GM23338 (cell line): ENCODE measurements at regions not wholly inside any gene's neighbourhood (a gene's known extent, or its start where the extent isn't known, plus 50 kb on each side); places are given as distances from the start of the nearest gene placed in this dataset.

ENCODE experiments used
- ATAC-seq: fragments of 200-7000 bp; cut with Tn5 transposase; 3 replicates; pipeline ENCODE4 v1.9.1; 2020
- DNase-seq: peaks from one replicate; pipeline ENCODE4 v3.0.0-alpha.2; 2015; ENCODE audit warnings: low spot score
- H2AFZ ChIP-seq: fragments of 200-600 bp; sonication (generic); 2 replicates; pipeline ENCODE4 v1.8.0; 2016; ENCODE audit warnings: antibody characterized with exemption, mild to moderate bottlenecking, moderate library complexity
- H3F3A ChIP-seq: fragments of 200-600 bp; sonication (generic); replicated peaks from 2 replicates; pipeline ENCODE4 v1.8.0; 2017; ENCODE audit warnings: antibody characterized with exemption, mixed run types, low read depth
- H3K27ac ChIP-seq: fragments of 200-600 bp; sonication (generic); 2 replicates; pipeline ENCODE4 v1.6.1; 2016; ENCODE audit warnings: low read depth
- H3K27me3 ChIP-seq: fragments of 200-600 bp; sonication (generic); 2 replicates; pipeline ENCODE4 v1.8.0; 2016; ENCODE audit warnings: mild to moderate bottlenecking, mixed run types, moderate library complexity; ENCODE audit not compliant: insufficient read depth
- H3K36me3 ChIP-seq: fragments of 200-600 bp; sonication (generic); 2 replicates; pipeline ENCODE4 v1.8.0; 2016; ENCODE audit warnings: mild to moderate bottlenecking; ENCODE audit not compliant: insufficient read depth
- H3K4me1 ChIP-seq: fragments of 200-600 bp; sonication (generic); 2 replicates; pipeline ENCODE4 v1.8.0; 2016; ENCODE audit warnings: mild to moderate bottlenecking, moderate library complexity; ENCODE audit not compliant: insufficient read depth
- H3K4me2 ChIP-seq: fragments of 200-600 bp; sonication (generic); 2 replicates; pipeline ENCODE4 v1.7.1; 2017; ENCODE audit warnings: mixed run types
- H3K4me3 ChIP-seq: fragments of 200-600 bp; sonication (generic); 2 replicates; pipeline ENCODE4 v1.6.1; 2016; ENCODE audit warnings: mixed run types
- H3K79me2 ChIP-seq: fragments of 200-600 bp; sonication (generic); replicated peaks from 2 replicates; pipeline ENCODE4 v1.8.0; 2017; ENCODE audit warnings: mild to moderate bottlenecking; ENCODE audit not compliant: insufficient read depth
- H3K9me2 ChIP-seq: fragments of 200-600 bp; sonication (generic); 2 replicates; pipeline ENCODE4 v1.8.0; 2017; ENCODE audit not compliant: insufficient read depth
- H4K20me1 ChIP-seq: fragments of 200-600 bp; sonication (generic); replicated peaks from 2 replicates; pipeline ENCODE4 v1.8.0; 2017; ENCODE audit warnings: mild to moderate bottlenecking; ENCODE audit not compliant: insufficient read depth
- H3K27ac Mint-ChIP-seq: 2 replicates; pipeline ENCODE4 v1.8.0; 2020; ENCODE audit warnings: inconsistent platforms, mild to moderate bottlenecking, moderate library complexity, mixed read lengths
- H3K27me3 Mint-ChIP-seq: 3 replicates; pipeline ENCODE4 v1.8.0; 2022; ENCODE audit warnings: low read depth, mild to moderate bottlenecking, moderate library complexity, mixed read lengths, inconsistent platforms; ENCODE audit not compliant: insufficient read depth, poor library complexity
- H3K36me3 Mint-ChIP-seq: 3 replicates; pipeline ENCODE4 v1.8.0; 2021; ENCODE audit warnings: low read depth, mild to moderate bottlenecking, inconsistent platforms, moderate library complexity, mixed read lengths
- H3K4me1 Mint-ChIP-seq: 3 replicates; pipeline ENCODE4 v1.8.0; 2020; ENCODE audit warnings: mild to moderate bottlenecking, inconsistent platforms, mixed read lengths
- H3K4me3 Mint-ChIP-seq: 3 replicates; pipeline ENCODE4 v1.8.0; 2021; ENCODE audit warnings: moderate library complexity, mild to moderate bottlenecking, inconsistent platforms, mixed read lengths
- H3K9me3 Mint-ChIP-seq: 3 replicates; pipeline ENCODE4 v1.8.0; 2020; ENCODE audit warnings: moderate library complexity, mild to moderate bottlenecking, inconsistent platforms, mixed read lengths
- EZH2phosphoT487 ChIP-seq: fragments of 200-600 bp; sonication (generic); IDR thresholded peaks from one replicate; pipeline ENCODE4 v1.8.1; 2018; ENCODE audit warnings: antibody characterized with exemption; ENCODE audit not compliant: unreplicated experiment
- JUNB ChIP-seq: IDR thresholded peaks from one replicate; pipeline ENCODE4 v1.6.1; 2016; ENCODE audit warnings: antibody characterized with exemption; ENCODE audit not compliant: unreplicated experiment
- NANOG ChIP-seq: IDR thresholded peaks from 2 replicates; pipeline ENCODE4 v1.6.1; 2016; ENCODE audit warnings: antibody characterized with exemption, borderline replicate concordance
- ZNF114 ChIP-seq: fragments of 250-450 bp; sonication (Bioruptor Pico); IDR thresholded peaks from 2 replicates; pipeline ENCODE4 v1.5.0; 2020; ENCODE audit warnings: mild to moderate bottlenecking, moderate library complexity
- TF ChIP-seq, protein P1 (sequence below): fragments of 250-450 bp; sonication (Bioruptor Pico); IDR thresholded peaks from 2 replicates; pipeline ENCODE4 v1.5.0; 2020; ENCODE audit warnings: mild to moderate bottlenecking, moderate library complexity
- TF ChIP-seq, protein P2 (sequence below), 2 experiments: fragments of 200-600 bp in 1 of 2; sonication (generic) in 1 of 2; conservative IDR thresholded peaks; 2 replicates each; pipeline versions ENCODE4 v1.5.1 to v1.6.1; 2016 to 2017; ENCODE audit warnings: antibody characterized with exemption in 2 of 2, low read depth in 2 of 2, mild to moderate bottlenecking in 2 of 2, moderate library complexity in 1 of 2
- TF ChIP-seq, protein P3 (sequence below): IDR thresholded peaks from one replicate; pipeline ENCODE4 v1.6.1; 2018; ENCODE audit warnings: antibody characterized with exemption; ENCODE audit not compliant: unreplicated experiment

DNA sequence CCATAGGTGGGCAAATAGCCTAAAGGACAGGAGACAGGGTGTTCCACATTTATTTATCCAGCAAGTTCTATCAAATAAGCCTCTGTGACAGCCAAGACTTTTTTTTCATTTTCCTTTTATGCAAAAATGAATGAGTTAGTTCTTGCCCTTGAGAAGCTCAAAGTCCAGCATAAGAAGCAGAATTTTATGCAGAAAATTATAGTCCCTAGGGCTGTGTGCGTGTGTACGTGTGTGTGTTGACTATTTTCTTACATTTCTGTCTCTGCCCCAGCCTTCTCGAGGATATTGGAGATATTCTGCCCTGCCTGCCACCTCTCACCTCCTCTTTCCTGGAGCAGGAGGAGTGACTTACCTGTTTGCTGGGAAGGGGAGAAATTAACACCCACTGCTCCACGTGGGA, 221.9 kb downstream of the SREK1 start:
- TF ChIP-seq, protein P1, sequence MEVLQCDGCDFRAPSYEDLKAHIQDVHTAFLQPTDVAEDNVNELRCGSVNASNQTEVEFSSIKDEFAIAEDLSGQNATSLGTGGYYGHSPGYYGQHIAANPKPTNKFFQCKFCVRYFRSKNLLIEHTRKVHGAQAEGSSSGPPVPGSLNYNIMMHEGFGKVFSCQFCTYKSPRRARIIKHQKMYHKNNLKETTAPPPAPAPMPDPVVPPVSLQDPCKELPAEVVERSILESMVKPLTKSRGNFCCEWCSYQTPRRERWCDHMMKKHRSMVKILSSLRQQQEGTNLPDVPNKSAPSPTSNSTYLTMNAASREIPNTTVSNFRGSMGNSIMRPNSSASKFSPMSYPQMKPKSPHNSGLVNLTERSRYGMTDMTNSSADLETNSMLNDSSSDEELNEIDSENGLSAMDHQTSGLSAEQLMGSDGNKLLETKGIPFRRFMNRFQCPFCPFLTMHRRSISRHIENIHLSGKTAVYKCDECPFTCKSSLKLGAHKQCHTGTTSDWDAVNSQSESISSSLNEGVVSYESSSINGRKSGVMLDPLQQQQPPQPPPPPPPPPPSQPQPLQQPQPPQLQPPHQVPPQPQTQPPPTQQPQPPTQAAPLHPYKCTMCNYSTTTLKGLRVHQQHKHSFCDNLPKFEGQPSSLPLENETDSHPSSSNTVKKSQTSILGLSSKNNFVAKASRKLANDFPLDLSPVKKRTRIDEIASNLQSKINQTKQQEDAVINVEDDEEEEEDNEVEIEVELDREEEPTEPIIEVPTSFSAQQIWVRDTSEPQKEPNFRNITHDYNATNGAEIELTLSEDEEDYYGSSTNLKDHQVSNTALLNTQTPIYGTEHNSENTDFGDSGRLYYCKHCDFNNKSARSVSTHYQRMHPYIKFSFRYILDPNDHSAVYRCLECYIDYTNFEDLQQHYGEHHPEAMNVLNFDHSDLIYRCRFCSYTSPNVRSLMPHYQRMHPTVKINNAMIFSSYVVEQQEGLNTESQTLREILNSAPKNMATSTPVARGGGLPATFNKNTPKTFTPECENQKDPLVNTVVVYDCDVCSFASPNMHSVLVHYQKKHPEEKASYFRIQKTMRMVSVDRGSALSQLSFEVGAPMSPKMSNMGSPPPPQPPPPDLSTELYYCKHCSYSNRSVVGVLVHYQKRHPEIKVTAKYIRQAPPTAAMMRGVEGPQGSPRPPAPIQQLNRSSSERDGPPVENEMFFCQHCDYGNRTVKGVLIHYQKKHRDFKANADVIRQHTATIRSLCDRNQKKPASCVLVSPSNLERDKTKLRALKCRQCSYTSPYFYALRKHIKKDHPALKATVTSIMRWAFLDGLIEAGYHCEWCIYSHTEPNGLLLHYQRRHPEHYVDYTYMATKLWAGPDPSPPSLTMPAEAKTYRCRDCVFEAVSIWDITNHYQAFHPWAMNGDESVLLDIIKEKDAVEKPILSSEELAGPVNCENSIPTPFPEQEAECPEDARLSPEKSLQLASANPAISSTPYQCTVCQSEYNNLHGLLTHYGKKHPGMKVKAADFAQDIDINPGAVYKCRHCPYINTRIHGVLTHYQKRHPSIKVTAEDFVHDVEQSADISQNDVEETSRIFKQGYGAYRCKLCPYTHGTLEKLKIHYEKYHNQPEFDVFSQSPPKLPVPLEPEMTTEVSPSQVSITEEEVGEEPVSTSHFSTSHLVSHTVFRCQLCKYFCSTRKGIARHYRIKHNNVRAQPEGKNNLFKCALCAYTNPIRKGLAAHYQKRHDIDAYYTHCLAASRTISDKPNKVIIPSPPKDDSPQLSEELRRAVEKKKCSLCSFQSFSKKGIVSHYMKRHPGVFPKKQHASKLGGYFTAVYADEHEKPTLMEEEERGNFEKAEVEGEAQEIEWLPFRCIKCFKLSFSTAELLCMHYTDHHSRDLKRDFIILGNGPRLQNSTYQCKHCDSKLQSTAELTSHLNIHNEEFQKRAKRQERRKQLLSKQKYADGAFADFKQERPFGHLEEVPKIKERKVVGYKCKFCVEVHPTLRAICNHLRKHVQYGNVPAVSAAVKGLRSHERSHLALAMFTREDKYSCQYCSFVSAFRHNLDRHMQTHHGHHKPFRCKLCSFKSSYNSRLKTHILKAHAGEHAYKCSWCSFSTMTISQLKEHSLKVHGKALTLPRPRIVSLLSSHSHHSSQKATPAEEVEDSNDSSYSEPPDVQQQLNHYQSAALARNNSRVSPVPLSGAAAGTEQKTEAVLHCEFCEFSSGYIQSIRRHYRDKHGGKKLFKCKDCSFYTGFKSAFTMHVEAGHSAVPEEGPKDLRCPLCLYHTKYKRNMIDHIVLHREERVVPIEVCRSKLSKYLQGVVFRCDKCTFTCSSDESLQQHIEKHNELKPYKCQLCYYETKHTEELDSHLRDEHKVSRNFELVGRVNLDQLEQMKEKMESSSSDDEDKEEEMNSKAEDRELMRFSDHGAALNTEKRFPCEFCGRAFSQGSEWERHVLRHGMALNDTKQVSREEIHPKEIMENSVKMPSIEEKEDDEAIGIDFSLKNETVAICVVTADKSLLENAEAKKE (CRISPR knock-in tag): no peak
- TF ChIP-seq, protein P2, sequence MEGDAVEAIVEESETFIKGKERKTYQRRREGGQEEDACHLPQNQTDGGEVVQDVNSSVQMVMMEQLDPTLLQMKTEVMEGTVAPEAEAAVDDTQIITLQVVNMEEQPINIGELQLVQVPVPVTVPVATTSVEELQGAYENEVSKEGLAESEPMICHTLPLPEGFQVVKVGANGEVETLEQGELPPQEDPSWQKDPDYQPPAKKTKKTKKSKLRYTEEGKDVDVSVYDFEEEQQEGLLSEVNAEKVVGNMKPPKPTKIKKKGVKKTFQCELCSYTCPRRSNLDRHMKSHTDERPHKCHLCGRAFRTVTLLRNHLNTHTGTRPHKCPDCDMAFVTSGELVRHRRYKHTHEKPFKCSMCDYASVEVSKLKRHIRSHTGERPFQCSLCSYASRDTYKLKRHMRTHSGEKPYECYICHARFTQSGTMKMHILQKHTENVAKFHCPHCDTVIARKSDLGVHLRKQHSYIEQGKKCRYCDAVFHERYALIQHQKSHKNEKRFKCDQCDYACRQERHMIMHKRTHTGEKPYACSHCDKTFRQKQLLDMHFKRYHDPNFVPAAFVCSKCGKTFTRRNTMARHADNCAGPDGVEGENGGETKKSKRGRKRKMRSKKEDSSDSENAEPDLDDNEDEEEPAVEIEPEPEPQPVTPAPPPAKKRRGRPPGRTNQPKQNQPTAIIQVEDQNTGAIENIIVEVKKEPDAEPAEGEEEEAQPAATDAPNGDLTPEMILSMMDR (conservative IDR thresholded peaks at IDR 0.05; ENCODE audit: low read depth in 2 of 2): no peak
- TF ChIP-seq, protein P3, sequence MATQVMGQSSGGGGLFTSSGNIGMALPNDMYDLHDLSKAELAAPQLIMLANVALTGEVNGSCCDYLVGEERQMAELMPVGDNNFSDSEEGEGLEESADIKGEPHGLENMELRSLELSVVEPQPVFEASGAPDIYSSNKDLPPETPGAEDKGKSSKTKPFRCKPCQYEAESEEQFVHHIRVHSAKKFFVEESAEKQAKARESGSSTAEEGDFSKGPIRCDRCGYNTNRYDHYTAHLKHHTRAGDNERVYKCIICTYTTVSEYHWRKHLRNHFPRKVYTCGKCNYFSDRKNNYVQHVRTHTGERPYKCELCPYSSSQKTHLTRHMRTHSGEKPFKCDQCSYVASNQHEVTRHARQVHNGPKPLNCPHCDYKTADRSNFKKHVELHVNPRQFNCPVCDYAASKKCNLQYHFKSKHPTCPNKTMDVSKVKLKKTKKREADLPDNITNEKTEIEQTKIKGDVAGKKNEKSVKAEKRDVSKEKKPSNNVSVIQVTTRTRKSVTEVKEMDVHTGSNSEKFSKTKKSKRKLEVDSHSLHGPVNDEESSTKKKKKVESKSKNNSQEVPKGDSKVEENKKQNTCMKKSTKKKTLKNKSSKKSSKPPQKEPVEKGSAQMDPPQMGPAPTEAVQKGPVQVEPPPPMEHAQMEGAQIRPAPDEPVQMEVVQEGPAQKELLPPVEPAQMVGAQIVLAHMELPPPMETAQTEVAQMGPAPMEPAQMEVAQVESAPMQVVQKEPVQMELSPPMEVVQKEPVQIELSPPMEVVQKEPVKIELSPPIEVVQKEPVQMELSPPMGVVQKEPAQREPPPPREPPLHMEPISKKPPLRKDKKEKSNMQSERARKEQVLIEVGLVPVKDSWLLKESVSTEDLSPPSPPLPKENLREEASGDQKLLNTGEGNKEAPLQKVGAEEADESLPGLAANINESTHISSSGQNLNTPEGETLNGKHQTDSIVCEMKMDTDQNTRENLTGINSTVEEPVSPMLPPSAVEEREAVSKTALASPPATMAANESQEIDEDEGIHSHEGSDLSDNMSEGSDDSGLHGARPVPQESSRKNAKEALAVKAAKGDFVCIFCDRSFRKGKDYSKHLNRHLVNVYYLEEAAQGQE: no peak
- TF ChIP-seq ZNF114 (CRISPR knock-in tag) (no peak), JUNB (no peak), NANOG (no peak), EZH2phosphoT487 (no peak)
- no peaks in the 10 kb centered on the region for H3K36me3 ChIP-seq
- H3K4me3 ChIP-seq: no peak overlapping the region
- ATAC-seq: no peak
- peaks cover 10% of the 10 kb centered on the region for H3K9me2 ChIP-seq
- Mint-ChIP-seq H3K4me1 (0 out of 3 replicates have a peak, but pooled peaks cover 3% of the 10 kb centered on the region), H3K27me3 (peaks cover 5% of the 10 kb centered on the region), H3K36me3 (no peaks in the 10 kb centered on the region), H3K27ac (no peak overlapping the region), H3K9me3 (no peaks in the 10 kb centered on the region), H3K4me3 (no peak overlapping the region)
- H3K27ac ChIP-seq: no peak overlapping the region
- H3F3A ChIP-seq: no peaks in the 10 kb centered on the region
- H4K20me1 ChIP-seq: no peaks in the 10 kb centered on the region
- DNase-seq: no peak
- no peak overlapping the region for H3K4me2 ChIP-seq
- H3K4me1 ChIP-seq: no peaks in the 10 kb centered on the region
- no peaks in the 10 kb centered on the region for H3K27me3 ChIP-seq
- no peaks in the 10 kb centered on the region for H3K79me2 ChIP-seq
- H2AFZ ChIP-seq: no peak overlapping the region
